Gastroesophageal sphincter (tissue), 4 donors: ENCODE measurements at regions not wholly inside any gene's neighbourhood (a gene's known extent, or its start where the extent isn't known, plus 50 kb on each side); places are given as distances from the start of the nearest gene placed in this dataset.

Experiments
- ATAC-seq: fragments of 150-250 bp; one replicate; pipeline ENCODE4 v1.9.1; 2016; ENCODE audit warnings: mild to moderate bottlenecking, moderate library complexity
- H3K27ac ChIP-seq, 4 donors: fragments of 200-600 bp; sonication (generic) in 3 of 4; 1 replicate in 3 of 4; 2 replicates in 1 of 4; pipeline ENCODE4 v1.5.1; 2016 to 2019
- H3K27me3 ChIP-seq: fragments of 200-600 bp; sonication (generic); one replicate; pipeline ENCODE4 v1.5.1; 2019
- H3K36me3 ChIP-seq, 2 donors: fragments of 200-600 bp; sonication (generic); one replicate each; pipeline ENCODE4 v1.5.1; 2019; ENCODE audit warnings: control low read depth in 1 of 2
- H3K4me1 ChIP-seq, 3 donors: fragments of 200-600 bp; sonication (generic); 1 replicate in 2 of 3; 2 replicates in 1 of 3; pipeline ENCODE4 v1.5.1; 2016 to 2019; ENCODE audit warnings: control low read depth in 2 of 3
- H3K4me3 ChIP-seq, 2 donors: fragments of 200-600 bp; sonication (generic); one replicate each; pipeline ENCODE4 v1.5.1; 2019; ENCODE audit warnings: mild to moderate bottlenecking in 1 of 2, moderate library complexity in 1 of 2
- H3K9me3 ChIP-seq, 3 donors: fragments of 200-600 bp; sonication (generic); one replicate each; pipeline ENCODE4 v1.5.1; 2017 to 2019; ENCODE audit warnings: control low read depth in 2 of 3
- CTCF ChIP-seq, 4 experiments: fragments of 200-600 bp in 2 of 4; fragments of 450-650 bp in 2 of 4; sonication (generic) in 1 of 4; IDR thresholded peaks; one replicate each; pipeline ENCODE4 v1.5.1; 2017 to 2019; ENCODE audit warnings: antibody characterized with exemption in 4 of 4, mild to moderate bottlenecking in 2 of 4, moderate library complexity in 2 of 4
- EP300 ChIP-seq: sonication (generic); formaldehyde crosslinking; IDR thresholded peaks from one replicate; pipeline ENCODE4 v1.6.1; 2017; ENCODE audit warnings: antibody characterized with exemption, mild to moderate bottlenecking
- POLR2A ChIP-seq, 2 donors: fragments of 450-650 bp; IDR thresholded peaks; one replicate each; pipeline ENCODE4 v1.6.1; 2017; ENCODE audit warnings: antibody characterized with exemption in 2 of 2, mild to moderate bottlenecking in 2 of 2, moderate library complexity in 1 of 2
- POLR2AphosphoS5 ChIP-seq: sonication (generic); formaldehyde crosslinking; IDR thresholded peaks from one replicate; pipeline ENCODE4 v1.6.1; 2017; ENCODE audit warnings: antibody characterized with exemption
- WGBS, 2 donors: methylation state at CpG; one replicate each; pipeline ENCODE4 v1.1.5; 2018; ENCODE audit warnings: low coverage in 1 of 2; 5-methylcytosine and 5-hydroxymethylcytosine counted together
- small RNA-seq, 4 donors: library from RNA; depleted of rRNA; stranded (forward); fragments of <200 nt; gene quantifications; one replicate each; pipeline ENCODE3, GENCODE V24; 2016

GRCh38 chr11:110766316-110766715 lies 54.1 kb upstream of the ARHGAP20 start:
- no peak for TF ChIP-seq POLR2AphosphoS5
- TF ChIP-seq POLR2A (IDR thresholded peaks at IDR 0.05) = no peak
- TF ChIP-seq EP300 = no peak
- no peak for TF ChIP-seq CTCF (IDR thresholded peaks at IDR 0.05)
- Histone ChIP-seq H3K27ac (no peak overlapping the region), H3K4me1 (peaks cover 4 to 18% (median 6%) of the 10 kb centered on the region in 3 donors), H3K36me3 (no peaks in the 10 kb centered on the region), H3K4me3 (no peak overlapping the region), H3K27me3 (no peaks in the 10 kb centered on the region), H3K9me3 (no peaks in the 10 kb centered on the region)
- no peak for ATAC-seq
- 33 to 73% methylated on average over 1 of the region's 1 CpG for WGBS, 2 donors

- H3K36me3 ChIP-seq = no peaks in the 10 kb centered on the region
- H3K27ac ChIP-seq = no peak overlapping the region
- WGBS, 2 donors = 83 to 100% methylated on average over 1 of the region's 1 CpG
- no peak for TF ChIP-seq POLR2A (IDR thresholded peaks at IDR 0.05)
- no peak for TF ChIP-seq POLR2AphosphoS5
- TF ChIP-seq CTCF (IDR thresholded peaks at IDR 0.05) = no peak
- no peak for TF ChIP-seq EP300
- H3K27me3 ChIP-seq = no peaks in the 10 kb centered on the region
- H3K4me1 ChIP-seq = peaks cover 4 to 24% (median 6%) of the 10 kb centered on the region in 3 donors
- no peak for ATAC-seq
- H3K9me3 ChIP-seq = no peaks in the 10 kb centered on the region
- H3K4me3 ChIP-seq = no peak overlapping the region
Observed at GRCh38 chr11:110764485-110764884, 52.2 kb upstream of the ARHGAP20 start.

GRCh38 chr11:110763249-110764011 lies 51.2 kb upstream of the ARHGAP20 start:
- peaks cover 4 to 24% (median 6%) of the 10 kb centered on the region in 3 donors for H3K4me1 ChIP-seq
- TF ChIP-seq POLR2A (IDR thresholded peaks at IDR 0.05) (no peak), CTCF (IDR thresholded peaks at IDR 0.05) (no peak), EP300 (no peak), POLR2AphosphoS5 (no peak)
- H3K27me3 ChIP-seq = no peaks in the 10 kb centered on the region
- WGBS, 2 donors = 20 to 24% methylated on average over 2 of the region's 2 CpGs
- no peaks in the 10 kb centered on the region for H3K9me3 ChIP-seq
- H3K27ac ChIP-seq = no peak overlapping the region
- no peaks in the 10 kb centered on the region for H3K36me3 ChIP-seq
- H3K4me3 ChIP-seq = no peak overlapping the region
- ATAC-seq = no peak

- H3K27me3 ChIP-seq = no peaks in the 10 kb centered on the region
- TF ChIP-seq POLR2AphosphoS5 (no peak), CTCF (IDR thresholded peaks at IDR 0.05) (no peak), POLR2A (IDR thresholded peaks at IDR 0.05) (no peak), EP300 (no peak)
- H3K4me1 ChIP-seq = peaks cover 4 to 24% (median 6%) of the 10 kb centered on the region in 3 donors
- H3K4me3 ChIP-seq = no peak overlapping the region
- no peak overlapping the region for H3K27ac ChIP-seq
- H3K36me3 ChIP-seq = no peaks in the 10 kb centered on the region
- ATAC-seq = no peak
- 70% methylated on average over 2 of the region's 2 CpGs; no CpG with 5 or more reads in 1 of the 2 donors for WGBS, 2 donors
- H3K9me3 ChIP-seq = no peaks in the 10 kb centered on the region
Observed at GRCh38 chr11:110762590-110762989, 50.4 kb upstream of the ARHGAP20 start.

Small RNAs in the stretch of these regions (small RNA-seq; reads per million reads assigned to genes)
- 0 reads per million in 4 donors for gene AP002963.1
- 0 reads per million in 4 donors for gene RNA5SP350
